Coronary artery (tissue), 2 donors: ENCODE measurements at regions not wholly inside any gene's neighbourhood (a gene's known extent, or its start where the extent isn't known, plus 50 kb on each side); places are given as distances from the start of the nearest gene placed in this dataset.

ENCODE experiments used
- DNase-seq: peaks from one replicate; pipeline ENCODE4 v3.0.0-alpha.2; 2017; ENCODE audit warnings: low spot score
- H3K27ac ChIP-seq, 2 donors: fragments of 200-600 bp; sonication (generic); one replicate each; pipeline ENCODE4 v1.5.1; 2016 to 2019
- H3K4me3 ChIP-seq: fragments of 200-600 bp; sonication (generic); 2 replicates; pipeline ENCODE4 v1.5.1; 2016; ENCODE audit warnings: mild to moderate bottlenecking, moderate library complexity
- TF ChIP-seq, protein P1 (sequence below): fragments of 200-600 bp; sonication (generic); IDR thresholded peaks from one replicate; pipeline ENCODE4 v1.5.1; 2019; ENCODE audit warnings: antibody characterized with exemption

DNA sequence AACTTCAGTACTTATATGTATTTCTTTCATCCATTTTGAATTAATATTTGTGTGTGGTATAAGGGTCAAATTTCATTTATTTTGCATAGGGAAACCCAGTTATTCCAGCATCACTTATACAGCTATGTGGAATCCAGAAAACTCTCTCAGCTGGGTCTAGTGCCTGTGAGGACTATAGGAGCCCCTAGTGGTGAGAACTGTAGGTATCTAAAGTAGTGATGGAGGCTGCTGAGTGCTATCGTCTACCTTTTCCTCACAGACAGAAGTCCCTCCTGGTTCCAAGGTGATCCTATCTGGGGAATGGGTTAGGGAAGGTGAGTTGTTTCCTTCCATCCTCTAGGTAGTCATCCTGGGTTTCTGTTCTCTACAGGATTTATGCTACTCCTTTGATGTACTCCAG lies 352.0 kb upstream of the C1orf87 start:
- DNase-seq, result no peak
- Histone ChIP-seq H3K4me3 (no peak overlapping the region), H3K27ac (no peak overlapping the region)
- TF ChIP-seq, protein P1, sequence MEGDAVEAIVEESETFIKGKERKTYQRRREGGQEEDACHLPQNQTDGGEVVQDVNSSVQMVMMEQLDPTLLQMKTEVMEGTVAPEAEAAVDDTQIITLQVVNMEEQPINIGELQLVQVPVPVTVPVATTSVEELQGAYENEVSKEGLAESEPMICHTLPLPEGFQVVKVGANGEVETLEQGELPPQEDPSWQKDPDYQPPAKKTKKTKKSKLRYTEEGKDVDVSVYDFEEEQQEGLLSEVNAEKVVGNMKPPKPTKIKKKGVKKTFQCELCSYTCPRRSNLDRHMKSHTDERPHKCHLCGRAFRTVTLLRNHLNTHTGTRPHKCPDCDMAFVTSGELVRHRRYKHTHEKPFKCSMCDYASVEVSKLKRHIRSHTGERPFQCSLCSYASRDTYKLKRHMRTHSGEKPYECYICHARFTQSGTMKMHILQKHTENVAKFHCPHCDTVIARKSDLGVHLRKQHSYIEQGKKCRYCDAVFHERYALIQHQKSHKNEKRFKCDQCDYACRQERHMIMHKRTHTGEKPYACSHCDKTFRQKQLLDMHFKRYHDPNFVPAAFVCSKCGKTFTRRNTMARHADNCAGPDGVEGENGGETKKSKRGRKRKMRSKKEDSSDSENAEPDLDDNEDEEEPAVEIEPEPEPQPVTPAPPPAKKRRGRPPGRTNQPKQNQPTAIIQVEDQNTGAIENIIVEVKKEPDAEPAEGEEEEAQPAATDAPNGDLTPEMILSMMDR, result no peak

DNA sequence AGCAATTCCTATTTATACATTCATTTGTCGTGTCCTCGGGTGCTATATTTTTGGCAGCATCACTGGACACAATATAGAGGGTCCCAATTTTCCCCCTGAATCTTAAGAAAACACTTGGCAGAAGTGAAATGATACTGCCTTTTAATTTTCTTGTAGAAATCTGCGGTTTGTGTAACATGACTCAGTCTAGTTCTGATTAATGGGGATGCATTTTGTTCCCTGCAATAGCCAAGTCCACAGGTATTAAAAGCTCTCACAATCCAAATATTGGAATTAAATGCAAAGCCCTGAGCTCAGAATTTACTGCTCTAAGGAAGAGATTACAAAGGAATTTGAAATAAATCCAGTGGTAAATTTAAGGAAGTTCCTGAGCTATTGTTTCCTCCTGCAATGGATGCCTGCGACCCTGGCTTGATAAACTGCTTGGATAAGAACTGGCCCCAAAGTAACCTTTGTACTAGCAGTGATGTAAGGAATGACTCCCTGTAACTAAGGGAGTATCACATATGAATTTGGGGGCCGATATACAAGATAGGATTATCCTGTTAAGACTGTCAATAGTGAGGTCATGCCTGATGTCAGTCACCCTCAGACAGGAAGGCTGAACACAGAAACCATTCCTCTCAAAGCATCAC lies 349.7 kb upstream of the C1orf87 start:
- TF ChIP-seq, protein P1, result no peak
- no peak for DNase-seq
- H3K4me3 ChIP-seq, result no peak overlapping the region
- no peak overlapping the region for H3K27ac ChIP-seq

DNA sequence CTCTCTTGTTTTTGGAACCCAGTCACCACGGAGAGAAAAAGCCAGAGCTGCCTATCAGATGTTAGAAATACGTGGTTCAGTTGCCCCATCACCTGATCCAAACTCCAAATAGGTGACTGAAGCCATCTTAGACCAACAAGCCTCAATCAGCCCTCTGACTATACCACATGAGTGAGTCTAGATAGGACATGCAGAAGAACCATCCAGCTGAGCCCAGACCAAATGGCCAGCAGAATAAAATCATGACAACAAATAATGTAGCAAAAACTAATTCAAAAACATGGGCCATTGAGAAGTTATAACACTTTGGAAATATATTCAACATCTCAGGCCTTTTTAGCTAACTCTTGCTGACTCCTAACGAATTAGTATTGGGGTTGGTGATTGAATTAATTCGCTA lies 348.4 kb upstream of the C1orf87 start:
- H3K27ac ChIP-seq, result no peak overlapping the region
- DNase-seq, result no peak
- H3K4me3 ChIP-seq, result no peak overlapping the region
- TF ChIP-seq, protein P1, result no peak

DNA sequence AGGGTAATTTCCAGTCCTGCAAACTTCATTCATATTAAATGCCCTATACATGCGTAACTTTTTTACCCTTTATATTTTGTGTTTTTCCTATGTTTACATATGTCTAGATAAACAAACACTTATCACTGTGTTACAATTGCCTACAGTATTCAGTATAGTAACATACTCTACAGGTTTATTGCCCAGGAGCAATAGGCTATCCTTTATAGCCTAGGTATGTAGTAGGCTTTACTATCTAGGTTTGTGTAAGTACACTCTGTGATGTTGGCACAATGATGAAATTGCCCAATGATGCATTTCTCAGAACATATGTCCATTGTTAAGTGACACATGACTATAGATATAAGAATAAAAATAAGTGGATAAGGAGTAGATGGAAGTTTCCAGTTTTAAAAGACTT lies 345.5 kb upstream of the C1orf87 start:
- no peak for DNase-seq
- H3K27ac ChIP-seq, result no peak overlapping the region
- TF ChIP-seq, protein P1, result no peak
- no peak overlapping the region for H3K4me3 ChIP-seq

DNA sequence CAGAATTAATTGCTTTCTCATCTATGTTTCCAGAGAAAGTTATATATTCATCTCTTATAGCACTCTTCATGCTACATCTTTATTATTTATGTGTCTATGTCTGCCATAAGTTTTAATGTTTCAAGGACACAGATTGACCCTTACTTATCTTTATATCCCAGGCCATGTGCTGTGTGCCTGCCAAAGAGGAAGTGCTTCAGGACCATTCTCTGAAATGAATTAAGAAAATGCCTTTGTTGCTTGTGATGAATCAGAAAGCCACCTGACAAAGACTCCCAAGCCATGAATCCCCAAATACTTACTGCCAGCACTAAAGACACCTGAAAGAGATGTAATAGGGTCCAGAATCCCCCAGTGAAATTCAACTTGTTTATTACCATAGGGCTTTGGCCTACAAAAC lies 342.1 kb upstream of the C1orf87 start:
- H3K4me3 ChIP-seq, result no peak overlapping the region
- TF ChIP-seq, protein P1, result no peak
- DNase-seq, result no peak
- no peak overlapping the region for H3K27ac ChIP-seq

DNA sequence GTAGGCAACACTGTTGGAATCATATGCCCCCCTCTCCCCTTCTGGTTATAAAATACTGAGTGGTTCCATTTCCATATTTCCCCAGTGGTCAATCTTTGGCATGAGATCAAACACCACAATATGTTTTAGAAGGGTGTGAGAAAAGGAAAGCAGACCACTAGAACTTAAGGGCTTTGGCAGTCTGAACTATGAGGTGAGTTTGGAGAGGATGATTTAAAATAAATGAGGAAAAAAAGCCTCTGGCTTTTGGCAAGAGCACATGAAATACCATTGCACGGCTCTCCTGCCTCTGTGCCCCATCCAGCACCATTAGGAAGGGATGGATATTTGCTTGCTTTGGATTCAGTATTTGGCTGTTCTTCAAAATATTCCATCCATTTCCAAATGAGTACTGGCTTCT lies 339.5 kb upstream of the C1orf87 start:
- no peak overlapping the region for H3K4me3 ChIP-seq
- no peak overlapping the region for H3K27ac ChIP-seq
- TF ChIP-seq, protein P1, result no peak
- DNase-seq, result no peak

DNA sequence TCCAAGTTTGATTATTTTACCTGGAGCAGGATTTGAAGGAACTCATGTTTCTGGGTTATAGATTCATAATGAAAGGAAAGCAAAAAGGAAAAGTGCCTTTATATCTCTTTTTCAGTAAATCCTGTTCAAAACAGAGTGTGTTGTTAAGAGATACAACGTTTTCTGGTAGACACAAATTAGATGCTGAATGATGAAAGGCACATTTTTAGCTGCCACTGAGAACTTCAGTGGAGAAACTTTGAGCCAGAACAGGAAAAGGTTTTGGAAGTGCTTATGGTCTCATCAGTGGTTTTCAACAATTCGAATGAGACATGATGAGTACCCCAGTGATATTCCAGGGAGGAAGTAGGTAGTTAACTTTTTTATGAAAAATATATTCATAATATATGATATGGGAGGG lies 338.0 kb upstream of the C1orf87 start:
- TF ChIP-seq, protein P1, result no peak
- Histone ChIP-seq H3K4me3 (no peak overlapping the region), H3K27ac (no peak overlapping the region)
- no peak for DNase-seq
